Activated CD4-positive, alpha-beta memory T cell treated with anti-CD3 and anti-CD28 coated beads for 36 hours (primary cell): ENCODE measurements at regions not wholly inside any gene's neighbourhood (a gene's known extent, or its start where the extent isn't known, plus 50 kb on each side); places are given as distances from the start of the nearest gene placed in this dataset.

ENCODE experiments used
- CTCF ChIA-PET: fragments of 350-600 bp; sonication (Branson Sonifier 250); formaldehyde crosslinking; loops from one replicate; lab custom pipeline; 2021; ENCODE audit warnings: antibody characterized with exemption, inconsistent platforms; lab: Charles Lee
- POLR2A ChIA-PET: fragments of 350-600 bp; sonication (Branson Sonifier 250); formaldehyde crosslinking; loops from one replicate; lab custom pipeline; 2021; ENCODE audit warnings: antibody characterized with exemption; lab: Charles Lee
- DNase-seq: peaks from one replicate; pipeline ENCODE4 v3.0.0-alpha.2; 2020
- H3K27ac Mint-ChIP-seq: one replicate; pipeline ENCODE4 v1.8.0; 2021; ENCODE audit warnings: mixed read lengths
- H3K27me3 Mint-ChIP-seq: one replicate; pipeline ENCODE4 v1.8.0; 2021; ENCODE audit warnings: mixed read lengths
- H3K36me3 Mint-ChIP-seq: one replicate; pipeline ENCODE4 v1.8.0; 2021; ENCODE audit warnings: mixed read lengths
- H3K4me1 Mint-ChIP-seq: one replicate; pipeline ENCODE4 v1.8.0; 2021; ENCODE audit warnings: low read depth, mixed read lengths
- H3K4me3 Mint-ChIP-seq: one replicate; pipeline ENCODE4 v1.8.0; 2021; ENCODE audit warnings: mild to moderate bottlenecking, mixed read lengths
- H3K9me3 Mint-ChIP-seq: one replicate; pipeline ENCODE4 v1.8.0; 2021; ENCODE audit warnings: mixed read lengths
- intact Hi-C: fragments of 100-400 bp; cut with micrococcal nuclease; formaldehyde crosslinking; loops from one replicate; pipeline ENCODE4 v1.15.1; 2023

DNA sequence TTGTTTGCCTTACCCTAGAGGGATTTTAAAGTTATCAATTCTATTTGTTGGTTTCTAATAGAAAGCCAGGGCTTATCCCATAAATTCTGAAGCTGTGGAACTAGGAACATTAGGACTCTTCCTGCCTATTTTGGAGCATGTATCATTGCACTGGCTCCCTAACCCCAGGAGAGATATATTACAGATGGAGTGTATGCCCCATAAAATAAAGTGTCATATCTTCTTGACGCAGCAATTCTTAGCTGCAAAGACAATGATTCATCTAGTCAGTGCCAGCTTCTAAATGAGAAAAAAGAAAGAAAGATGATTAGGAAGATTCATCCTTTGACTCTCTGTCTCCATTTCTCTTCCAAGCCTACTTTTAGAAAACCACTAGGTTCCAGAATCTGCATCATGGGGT, 74.8 kb upstream of the MAGI1 start:
- H3K27ac Mint-ChIP-seq, result no peak overlapping the region
- H3K4me3 Mint-ChIP-seq, result no peak overlapping the region
- no peaks in the 10 kb centered on the region for H3K4me1 Mint-ChIP-seq
- H3K36me3 Mint-ChIP-seq, result no peaks in the 10 kb centered on the region
- ChIA-PET POLR2A (no interaction called here), CTCF (interaction anchor here (1.1 kb wide), 1 partner anchor 23 kb away, joined by 3 read pairs; no protein-coding TSS in a partner anchor)
- intact Hi-C loops, result no loop called here
- H3K9me3 Mint-ChIP-seq, result no peaks in the 10 kb centered on the region
- peaks cover 8% of the 10 kb centered on the region for H3K27me3 Mint-ChIP-seq
- DNase-seq, result no peak

DNA sequence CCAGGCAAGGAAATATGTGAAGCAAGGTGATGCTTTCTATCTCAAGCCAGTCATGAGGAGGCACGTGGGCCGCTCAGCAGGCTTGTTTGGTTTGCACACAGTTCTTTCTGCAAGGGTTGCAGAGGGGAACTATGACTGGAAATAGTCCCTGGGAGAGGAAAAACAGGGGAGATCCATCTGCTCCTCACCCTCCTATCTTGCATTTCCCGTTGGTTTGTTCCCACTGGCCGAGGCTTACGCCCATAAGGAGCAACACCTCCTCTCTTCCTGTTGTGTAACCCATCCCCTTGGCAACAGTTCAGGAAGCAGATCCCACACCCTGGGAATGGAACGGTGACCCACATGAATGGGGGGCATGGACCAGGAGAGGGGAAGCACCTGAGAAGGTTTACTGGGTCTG, 72.1 kb upstream of the MAGI1 start:
- Mint-ChIP-seq H3K4me1 (no peaks in the 10 kb centered on the region), H3K9me3 (no peaks in the 10 kb centered on the region), H3K27me3 (peaks cover 8% of the 10 kb centered on the region), H3K27ac (no peak overlapping the region), H3K36me3 (no peaks in the 10 kb centered on the region), H3K4me3 (no peak overlapping the region)
- CTCF ChIA-PET, result no interaction called here
- intact Hi-C loops, result no loop called here
- POLR2A ChIA-PET, result no interaction called here
- DNase-seq, result no peak

DNA sequence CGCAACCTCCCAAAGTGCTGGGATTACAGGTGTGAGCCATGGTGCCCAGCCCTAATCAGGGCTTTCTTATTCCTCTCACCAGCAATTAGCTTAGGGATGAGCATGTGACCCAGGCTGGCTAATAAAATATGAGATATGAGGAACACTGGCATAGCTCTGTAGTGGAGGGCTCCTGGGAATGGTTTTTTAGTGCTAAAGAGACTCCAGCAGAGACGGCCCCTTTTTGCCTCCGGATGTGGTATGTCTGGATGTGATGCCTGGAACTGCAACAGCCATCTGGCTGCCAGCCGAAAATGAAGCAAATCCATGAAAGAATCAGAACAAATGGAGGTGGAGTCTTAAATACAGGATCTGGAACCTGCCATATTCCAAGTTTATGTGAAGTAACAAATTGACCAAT, 69.1 kb upstream of the MAGI1 start:
- H3K36me3 Mint-ChIP-seq, result no peaks in the 10 kb centered on the region
- CTCF ChIA-PET, result interaction anchor here (0.6 kb wide), 1 partner anchor 25 kb away, joined by 3 read pairs; no protein-coding TSS in a partner anchor
- H3K4me3 Mint-ChIP-seq, result no peak overlapping the region
- no peaks in the 10 kb centered on the region for H3K9me3 Mint-ChIP-seq
- intact Hi-C loops, result no loop called here
- H3K27ac Mint-ChIP-seq, result no peak overlapping the region
- H3K27me3 Mint-ChIP-seq, result peaks cover 7% of the 10 kb centered on the region
- POLR2A ChIA-PET, result no interaction called here
- no peaks in the 10 kb centered on the region for H3K4me1 Mint-ChIP-seq
- DNase-seq, result no peak

DNA sequence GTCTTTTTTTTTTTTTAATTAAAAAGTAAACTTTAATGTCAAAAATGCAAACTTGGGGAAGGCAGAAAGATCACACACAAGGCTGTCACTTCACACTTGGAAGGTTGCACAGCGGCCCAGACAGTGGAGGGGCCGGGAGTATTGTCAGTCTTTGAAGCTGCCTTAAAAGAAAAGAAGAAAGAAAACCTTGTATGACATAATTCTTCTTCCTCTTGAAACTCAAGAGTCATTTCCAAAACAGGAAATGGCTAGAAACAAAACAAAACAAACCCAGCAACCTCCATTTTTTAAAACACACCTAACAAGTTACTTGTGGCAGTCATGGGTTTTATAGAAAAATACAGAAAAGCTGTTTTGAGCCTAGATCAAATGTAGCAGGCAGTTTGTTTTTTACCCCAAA, 68.1 kb upstream of the MAGI1 start:
- intact Hi-C loops, result no loop called here
- ChIA-PET POLR2A (no interaction called here), CTCF (no interaction called here)
- no peaks in the 10 kb centered on the region for H3K36me3 Mint-ChIP-seq
- H3K9me3 Mint-ChIP-seq, result no peaks in the 10 kb centered on the region
- no peak overlapping the region for H3K27ac Mint-ChIP-seq
- H3K4me1 Mint-ChIP-seq, result no peaks in the 10 kb centered on the region
- peaks cover 7% of the 10 kb centered on the region for H3K27me3 Mint-ChIP-seq
- DNase-seq, result no peak
- no peak overlapping the region for H3K4me3 Mint-ChIP-seq

DNA sequence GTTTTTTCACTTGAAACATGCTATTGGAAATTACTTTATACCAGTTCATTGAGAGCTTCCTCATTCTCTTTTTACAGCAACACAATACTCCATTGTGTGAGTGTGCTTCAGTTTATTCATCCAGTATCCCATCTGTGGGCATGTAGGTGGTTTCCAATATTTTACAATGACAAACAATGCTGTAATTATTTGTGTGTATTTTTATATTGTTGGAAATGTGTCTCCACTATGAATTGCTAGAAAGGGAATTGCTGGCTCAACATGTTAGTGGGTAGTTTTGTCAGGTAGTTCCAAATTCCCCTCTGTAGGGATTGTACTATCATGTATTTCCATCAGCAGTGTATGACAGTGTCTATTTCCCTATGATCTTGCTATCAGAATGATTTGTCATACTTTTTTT, 65.8 kb upstream of the MAGI1 start:
- Mint-ChIP-seq H3K4me3 (no peak overlapping the region), H3K4me1 (no peaks in the 10 kb centered on the region), H3K36me3 (no peaks in the 10 kb centered on the region), H3K27ac (no peak overlapping the region), H3K9me3 (no peaks in the 10 kb centered on the region), H3K27me3 (peaks cover 3% of the 10 kb centered on the region)
- intact Hi-C loops, result no loop called here
- no peak for DNase-seq
- ChIA-PET CTCF (no interaction called here), POLR2A (no interaction called here)

DNA sequence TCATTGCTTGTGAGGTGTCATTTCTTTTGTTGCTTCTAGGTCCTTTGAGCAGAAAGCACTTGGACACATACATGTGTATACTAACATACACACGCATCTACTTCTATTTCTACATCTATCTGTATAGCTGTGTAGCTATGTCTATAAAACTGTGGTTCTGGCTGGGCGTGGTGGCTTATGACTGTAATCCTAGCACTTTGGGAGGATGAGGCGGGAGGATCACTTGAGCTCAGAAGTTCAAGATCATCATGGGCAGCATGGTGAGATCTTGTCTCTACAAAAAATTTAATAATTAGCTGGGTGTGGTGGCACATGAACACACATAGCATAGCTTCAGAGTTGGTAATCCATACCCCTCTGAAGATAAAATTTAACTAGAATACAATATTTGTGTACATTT, 65.0 kb upstream of the MAGI1 start:
- intact Hi-C loops, result no loop called here
- POLR2A ChIA-PET, result no interaction called here
- Mint-ChIP-seq H3K27ac (no peak overlapping the region), H3K27me3 (peaks cover 1% of the 10 kb centered on the region), H3K36me3 (no peaks in the 10 kb centered on the region), H3K4me3 (no peak overlapping the region), H3K4me1 (no peaks in the 10 kb centered on the region), H3K9me3 (no peaks in the 10 kb centered on the region)
- no peak for DNase-seq
- CTCF ChIA-PET, result no interaction called here

DNA sequence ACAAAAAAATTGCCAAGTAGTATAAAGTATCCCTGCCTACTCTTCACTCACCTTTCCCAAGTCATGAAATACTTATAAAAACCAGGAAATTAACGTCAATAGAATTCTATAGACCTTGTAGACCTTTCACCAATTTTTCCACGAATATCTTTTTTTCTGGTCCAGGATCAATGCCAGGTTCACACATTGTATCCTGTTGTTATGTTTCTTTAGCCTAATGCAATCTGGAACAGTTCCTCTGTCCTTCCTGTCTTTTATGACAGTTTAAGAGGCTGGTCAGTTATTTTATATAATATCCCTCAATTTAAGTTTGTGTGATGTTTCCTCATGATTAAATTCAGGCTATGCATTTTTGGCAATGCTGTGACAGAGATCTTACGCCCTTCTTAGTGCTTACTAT, 63.2 kb upstream of the MAGI1 start:
- H3K4me3 Mint-ChIP-seq, result no peak overlapping the region
- POLR2A ChIA-PET, result no interaction called here
- CTCF ChIA-PET, result no interaction called here
- peaks cover 1% of the 10 kb centered on the region for H3K27me3 Mint-ChIP-seq
- H3K4me1 Mint-ChIP-seq, result no peaks in the 10 kb centered on the region
- no peaks in the 10 kb centered on the region for H3K36me3 Mint-ChIP-seq
- no peaks in the 10 kb centered on the region for H3K9me3 Mint-ChIP-seq
- no peak for DNase-seq
- no peak overlapping the region for H3K27ac Mint-ChIP-seq
- intact Hi-C loops, result no loop called here

DNA sequence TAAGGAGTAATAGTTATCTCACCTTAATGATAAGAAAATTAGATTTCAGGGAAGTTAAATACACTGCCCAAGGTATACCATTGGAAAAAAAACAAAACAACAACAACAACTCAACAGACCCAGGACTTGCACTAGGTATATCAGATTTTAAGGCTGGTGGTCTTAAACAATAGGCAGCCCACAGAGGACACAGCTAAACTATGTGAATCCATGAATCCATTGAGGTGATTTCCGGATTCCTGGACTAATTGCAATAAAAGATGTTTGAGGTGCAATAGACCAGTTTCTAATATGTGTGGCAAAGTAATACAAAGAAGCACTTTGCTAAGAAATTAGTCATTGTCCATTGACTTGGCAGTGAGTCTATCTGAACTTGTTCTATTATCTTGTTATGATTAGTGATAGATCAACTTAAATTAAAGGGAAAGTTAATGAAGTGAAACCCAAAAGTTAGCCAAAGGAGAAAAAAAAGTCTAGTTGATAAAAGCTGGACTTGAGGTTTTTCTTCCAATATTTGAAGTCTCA, 60.9 kb upstream of the MAGI1 start:
- Mint-ChIP-seq H3K27ac (no peak overlapping the region), H3K27me3 (peaks cover 1% of the 10 kb centered on the region), H3K4me3 (no peak overlapping the region), H3K36me3 (no peaks in the 10 kb centered on the region), H3K4me1 (no peaks in the 10 kb centered on the region), H3K9me3 (peaks cover 4% of the 10 kb centered on the region)
- no peak for DNase-seq
- CTCF ChIA-PET, result no interaction called here
- POLR2A ChIA-PET, result no interaction called here
- intact Hi-C loops, result no loop called here

DNA sequence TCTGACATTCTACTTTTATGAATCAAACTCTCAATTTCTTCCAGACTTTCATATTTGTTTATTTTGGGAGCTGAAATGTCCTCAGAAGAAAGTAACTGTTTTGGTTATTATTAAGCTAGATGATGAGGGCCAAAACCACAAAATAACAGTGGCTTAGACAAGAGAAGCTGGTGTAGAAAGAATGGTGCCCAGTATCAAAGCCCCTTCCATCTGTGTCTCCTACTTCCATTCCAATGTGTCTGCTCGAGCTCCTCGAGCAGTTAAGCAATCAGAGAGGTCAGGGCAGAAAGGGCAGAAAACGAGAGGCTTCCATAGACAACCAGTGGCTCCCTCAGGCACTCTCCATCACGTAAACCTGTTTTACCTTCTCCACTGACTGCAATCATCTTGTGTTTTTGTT, 59.7 kb upstream of the MAGI1 start:
- no peaks in the 10 kb centered on the region for H3K27me3 Mint-ChIP-seq
- no peak overlapping the region for H3K27ac Mint-ChIP-seq
- intact Hi-C loops, result no loop called here
- H3K9me3 Mint-ChIP-seq, result peaks cover 4% of the 10 kb centered on the region
- no peaks in the 10 kb centered on the region for H3K36me3 Mint-ChIP-seq
- H3K4me3 Mint-ChIP-seq, result no peak overlapping the region
- ChIA-PET POLR2A (no interaction called here), CTCF (interaction anchor here (0.6 to 0.7 kb wide), 2 partner anchors 54 to 873 kb away, joined by 3 read pairs; no protein-coding TSS in a partner anchor)
- DNase-seq, result no peak
- H3K4me1 Mint-ChIP-seq, result no peaks in the 10 kb centered on the region

DNA sequence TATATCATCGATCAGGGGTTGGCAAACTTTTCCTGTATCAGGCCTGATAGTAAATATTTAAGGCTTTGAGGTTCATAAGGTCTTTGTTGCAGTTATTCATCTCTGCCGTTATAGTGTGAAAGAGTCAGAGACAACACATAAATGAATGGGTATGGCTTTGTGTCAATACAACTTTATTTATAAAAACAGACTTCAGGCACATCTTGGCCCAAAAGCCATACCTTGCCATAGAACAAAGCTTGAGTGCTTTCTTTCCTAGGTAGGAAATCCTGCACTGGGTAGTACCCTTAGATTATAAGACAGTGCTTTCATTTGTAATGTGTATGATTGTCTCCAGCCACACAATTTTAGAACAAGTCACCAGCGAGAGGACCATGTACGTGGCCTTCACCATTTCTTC, 58.9 kb upstream of the MAGI1 start:
- no peaks in the 10 kb centered on the region for H3K36me3 Mint-ChIP-seq
- no peak overlapping the region for H3K4me3 Mint-ChIP-seq
- H3K27ac Mint-ChIP-seq, result no peak overlapping the region
- H3K9me3 Mint-ChIP-seq, result peaks cover 4% of the 10 kb centered on the region
- POLR2A ChIA-PET, result no interaction called here
- DNase-seq, result no peak
- no peaks in the 10 kb centered on the region for H3K27me3 Mint-ChIP-seq
- intact Hi-C loops, result no loop called here
- CTCF ChIA-PET, result no interaction called here
- H3K4me1 Mint-ChIP-seq, result no peaks in the 10 kb centered on the region

DNA sequence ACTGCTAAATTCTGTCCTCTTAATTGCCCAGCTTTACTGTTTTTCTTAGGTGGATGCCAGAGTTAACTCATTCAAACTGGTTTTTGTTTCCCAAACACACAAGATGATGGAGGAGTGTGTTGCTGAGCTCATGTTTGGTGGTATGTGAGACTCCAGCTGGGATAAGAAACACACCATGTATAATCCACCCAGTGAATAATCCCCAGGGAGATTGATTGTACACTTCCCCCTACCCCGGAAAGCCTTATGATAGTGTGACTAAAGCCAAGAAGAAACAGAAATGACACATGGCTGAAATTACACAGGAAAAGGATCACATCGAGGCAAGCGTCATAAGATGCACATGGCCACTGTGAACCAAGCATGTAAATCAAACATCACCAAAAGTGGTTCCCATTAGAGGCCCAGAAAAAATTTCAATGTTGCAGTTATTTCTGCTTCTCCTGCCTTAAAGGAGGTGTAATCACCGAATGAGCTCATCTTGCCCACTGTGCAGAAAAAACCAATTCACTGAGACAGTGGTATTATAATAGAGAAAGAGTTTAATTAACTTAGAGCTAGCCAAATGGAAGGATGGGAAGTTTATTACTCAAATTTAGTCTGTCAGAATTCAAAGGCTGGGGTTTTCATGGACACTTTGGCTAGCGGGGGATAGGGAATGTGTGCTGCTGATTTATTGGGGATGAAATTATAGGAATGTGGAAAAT, 56.7 kb upstream of the MAGI1 start:
- peaks cover 4% of the 10 kb centered on the region for H3K9me3 Mint-ChIP-seq
- peaks cover 2% of the 10 kb centered on the region for H3K27me3 Mint-ChIP-seq
- no peak overlapping the region for H3K27ac Mint-ChIP-seq
- no peaks in the 10 kb centered on the region for H3K36me3 Mint-ChIP-seq
- CTCF ChIA-PET, result no interaction called here
- no peaks in the 10 kb centered on the region for H3K4me1 Mint-ChIP-seq
- intact Hi-C loops, result no loop called here
- POLR2A ChIA-PET, result no interaction called here
- no peak overlapping the region for H3K4me3 Mint-ChIP-seq
- no peak for DNase-seq

DNA sequence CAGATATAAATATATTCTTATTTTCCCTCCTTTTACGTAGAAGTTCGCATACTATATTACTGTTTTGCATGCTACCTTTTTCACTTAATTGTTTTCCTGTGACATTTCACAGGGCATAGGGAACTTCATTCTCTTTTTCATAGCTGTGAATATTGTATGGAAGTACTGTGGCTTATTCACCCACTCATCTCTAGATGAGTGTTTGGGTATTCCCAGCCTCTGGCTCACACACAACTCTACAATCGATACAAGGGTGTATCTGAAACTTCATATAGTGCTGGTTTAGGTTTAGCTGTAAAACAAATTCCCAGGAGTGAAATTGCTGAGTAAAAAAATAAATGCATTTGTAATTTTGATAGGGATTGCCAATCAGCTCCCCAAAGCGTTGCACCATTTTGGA, 55.3 kb upstream of the MAGI1 start:
- ChIA-PET CTCF (no interaction called here), POLR2A (no interaction called here)
- Mint-ChIP-seq H3K9me3 (peaks cover 4% of the 10 kb centered on the region), H3K4me1 (no peaks in the 10 kb centered on the region), H3K27me3 (peaks cover 2% of the 10 kb centered on the region), H3K4me3 (no peak overlapping the region), H3K36me3 (no peaks in the 10 kb centered on the region), H3K27ac (no peak overlapping the region)
- no peak for DNase-seq
- intact Hi-C loops, result no loop called here
